ENCODE measurements at regions not wholly inside any gene's neighbourhood (a gene's known extent, or its start where the extent isn't known, plus 50 kb on each side); places are given as distances from the start of the nearest gene placed in this dataset.
"Not testable (repeated sequence)": the region's sequence is repeated elsewhere in the genome, so short reads cannot be mapped to it uniquely, and the experiment has no call there.

DNA sequence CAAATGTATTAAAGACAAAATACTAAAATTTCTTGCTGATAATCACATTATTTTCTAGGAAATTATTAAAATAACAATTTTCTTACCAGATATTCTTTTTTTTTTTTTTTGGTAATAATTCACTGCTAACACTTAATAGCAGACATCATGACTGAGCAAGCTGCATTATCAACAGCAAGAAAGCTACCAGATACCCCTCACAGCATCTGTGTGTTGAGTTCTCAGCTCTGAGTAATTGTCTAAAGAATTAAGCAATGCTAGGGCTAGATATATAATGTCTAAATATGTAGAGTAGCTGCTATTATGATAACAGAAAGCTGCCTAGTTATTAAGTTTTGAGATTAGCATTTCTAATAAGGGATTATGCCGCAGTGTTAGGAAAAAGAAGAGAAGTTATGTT, 754.3 kb upstream of the PKDCC start:
- no peak for DNase-seq (ENCODE audit: low read depth)

DNA sequence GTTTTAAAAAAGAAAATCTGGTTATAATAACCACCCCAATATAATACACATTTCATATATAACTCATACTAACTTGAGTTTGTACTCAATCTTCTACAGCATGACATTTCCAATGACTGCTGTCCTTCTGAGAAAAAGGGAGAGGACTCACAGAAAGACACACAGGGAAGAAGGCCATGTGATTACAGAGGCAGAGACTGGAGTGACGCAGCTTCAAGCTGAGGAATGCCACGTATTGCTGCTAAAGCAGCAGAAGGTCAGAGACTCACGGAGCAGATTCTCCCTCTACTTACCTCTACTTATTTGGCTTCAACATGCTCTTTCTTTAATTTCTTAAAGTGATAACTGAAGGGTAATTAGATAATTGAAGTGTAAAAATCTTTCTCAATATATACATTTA, 753.5 kb upstream of the PKDCC start:
- no peak for DNase-seq (ENCODE audit: low read depth)

DNA sequence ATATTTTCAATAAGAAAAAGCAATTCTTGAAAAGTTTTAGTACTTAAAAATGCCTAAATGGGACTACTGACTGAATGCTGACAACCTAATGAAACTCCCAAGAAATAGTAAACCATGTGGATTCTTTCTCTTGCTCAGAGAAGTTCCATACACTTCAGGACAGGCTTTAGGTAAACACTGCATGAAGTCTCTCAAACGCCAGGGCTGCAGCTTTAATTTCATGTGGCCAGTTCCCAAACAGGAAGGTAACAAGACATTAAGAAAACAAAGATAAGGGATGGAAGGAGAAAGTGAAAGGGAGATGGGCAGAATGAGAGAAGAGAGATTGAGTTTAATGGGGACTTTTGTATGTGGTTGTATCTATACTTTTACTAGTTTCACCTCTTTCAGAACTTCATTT, 734.7 kb upstream of the PKDCC start:
- no peak for DNase-seq (ENCODE audit: low read depth)

DNA sequence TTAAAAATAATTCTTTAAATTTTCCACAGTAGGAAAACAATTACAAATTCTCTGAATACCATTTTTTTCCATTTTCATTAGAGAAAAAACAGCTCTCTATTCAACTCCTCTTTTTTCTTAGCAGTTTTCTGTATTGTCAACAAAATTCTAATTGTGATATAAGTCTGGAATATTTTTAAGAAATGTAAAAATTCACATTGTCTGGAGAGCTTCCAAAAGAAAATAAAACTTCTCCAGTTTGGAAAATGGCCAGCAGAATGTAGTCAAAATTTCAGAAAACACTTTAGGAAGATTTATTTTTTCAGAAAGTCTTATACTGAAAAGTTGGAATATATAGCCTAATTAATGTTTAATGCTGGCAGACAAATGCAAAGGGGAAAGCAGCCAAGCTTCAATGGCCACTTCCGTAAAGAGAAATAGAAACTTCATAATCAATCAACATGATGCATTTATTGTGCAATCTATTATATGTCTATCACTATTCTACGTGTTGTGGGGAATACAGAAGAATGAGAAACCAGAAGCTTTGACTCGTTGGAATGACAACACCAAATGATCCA, 733.2 kb upstream of the PKDCC start:
- DNase-seq (ENCODE audit: low read depth): no peak

DNA sequence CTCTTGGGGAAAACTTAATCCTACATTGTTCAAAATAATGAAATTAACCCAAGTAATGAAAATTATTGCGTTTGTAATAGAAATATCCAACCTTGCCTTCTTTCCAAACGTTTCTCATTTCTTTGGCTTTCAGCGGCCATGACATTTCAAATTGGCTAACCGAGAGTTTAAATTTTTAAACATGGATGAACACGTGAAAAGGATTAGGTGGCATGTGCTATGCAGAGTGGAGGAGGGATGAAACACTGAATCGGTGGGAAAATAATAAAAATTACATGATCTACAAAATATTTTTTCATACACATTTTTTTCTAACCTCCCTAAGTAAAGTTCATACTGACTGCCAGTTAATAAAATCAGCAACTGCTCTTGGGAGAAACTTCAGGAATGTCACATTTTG, 728.4 kb upstream of the PKDCC start:
- DNase-seq (ENCODE audit: low read depth): no peak

DNA sequence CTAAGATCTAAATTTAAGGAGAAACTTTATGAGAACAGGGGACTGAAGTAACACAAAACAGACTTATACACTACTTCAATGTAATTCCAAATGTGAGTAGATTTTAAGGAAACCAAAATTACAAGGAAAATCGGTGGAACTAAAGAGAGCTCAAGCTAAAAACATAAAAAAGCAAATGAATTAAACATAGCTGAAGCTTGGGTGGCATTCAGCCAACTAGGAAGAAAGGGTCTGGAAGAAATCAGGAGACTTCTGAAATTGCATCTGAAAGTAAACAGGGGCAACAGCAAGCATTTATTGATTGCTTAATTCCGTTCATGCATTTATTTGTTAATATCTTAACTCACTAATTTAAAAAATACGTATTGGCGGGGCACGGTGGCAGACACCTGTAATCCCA, 727.3 kb upstream of the PKDCC start:
- DNase-seq (ENCODE audit: low read depth): no peak

DNA sequence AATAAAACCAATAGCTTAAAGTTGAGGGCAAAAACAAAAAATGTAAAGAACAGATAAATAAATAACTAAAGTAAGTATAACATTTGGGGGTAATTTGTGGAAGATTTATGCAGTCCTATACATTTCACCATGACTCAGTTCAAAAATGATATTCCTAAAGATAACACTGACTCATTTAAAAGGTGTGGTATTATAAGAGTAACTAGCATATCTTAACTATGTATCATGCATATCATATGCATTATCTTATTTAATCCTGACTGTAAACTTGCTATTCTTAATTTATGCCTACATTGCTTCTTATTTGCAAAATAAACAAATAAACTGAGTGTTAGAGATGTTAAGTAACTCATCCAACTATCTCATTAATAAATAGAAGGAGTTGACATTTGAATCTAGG, 726.5 kb upstream of the PKDCC start:
- DNase-seq (ENCODE audit: low read depth): no peak

DNA sequence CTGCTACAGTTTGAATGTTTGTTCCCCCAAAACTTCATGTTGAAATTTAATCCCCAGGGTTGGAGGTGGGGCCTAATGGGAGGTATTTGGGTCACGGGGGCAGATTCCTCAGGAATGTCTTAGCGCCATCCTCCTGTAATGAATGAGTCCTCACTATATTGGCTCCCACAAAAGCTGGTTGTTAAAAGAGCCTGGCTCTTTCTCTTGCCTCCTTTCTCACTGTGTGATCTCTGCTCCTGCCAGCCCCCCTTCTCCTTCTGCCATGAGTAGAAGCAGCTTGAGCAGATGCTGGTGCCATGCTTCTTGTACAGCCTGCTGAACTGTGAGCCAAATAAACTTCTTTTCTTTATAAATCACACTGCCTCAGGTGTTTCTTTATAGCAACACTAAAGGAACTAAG, 721.0 kb upstream of the PKDCC start:
- no peak for DNase-seq (ENCODE audit: low read depth)

DNA sequence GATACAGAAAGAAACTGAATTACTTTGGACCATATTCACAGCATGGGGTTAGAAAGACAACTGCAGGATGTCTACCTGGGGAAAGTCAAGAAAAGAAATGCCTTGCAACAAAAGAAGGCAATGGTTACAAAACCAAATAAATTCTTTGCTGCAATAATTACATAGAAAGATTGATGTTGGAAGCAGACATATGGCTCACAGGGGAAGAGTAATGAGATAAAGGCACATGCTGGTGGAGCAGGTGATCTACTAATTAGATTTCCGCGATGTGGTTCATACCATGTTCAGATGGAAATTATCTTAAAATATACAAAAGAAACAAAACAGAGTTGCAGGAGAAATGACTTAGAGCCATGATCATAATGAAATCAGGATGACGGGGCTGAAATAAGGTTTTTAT, 718.8 kb upstream of the PKDCC start:
- DNase-seq (ENCODE audit: low read depth): no peak

DNA sequence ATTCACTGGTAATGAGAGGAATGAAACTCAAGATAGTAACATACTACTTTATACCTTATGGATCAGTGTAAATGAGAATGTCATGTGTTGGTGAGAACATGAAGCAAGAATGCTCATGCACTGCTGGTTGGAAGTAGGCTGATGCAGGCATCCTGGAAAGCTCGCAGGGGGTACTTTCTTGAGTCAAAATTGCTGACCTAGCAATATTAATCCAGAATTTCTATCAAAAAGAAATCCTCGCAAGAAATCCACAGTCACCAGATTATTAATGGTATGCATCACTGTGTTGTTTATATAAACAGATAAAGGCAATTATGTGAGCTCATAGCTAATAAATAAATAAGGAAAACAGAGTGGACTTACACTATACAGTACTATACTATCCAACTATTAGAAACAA, 713.7 kb upstream of the PKDCC start:
- no peak for DNase-seq (ENCODE audit: low read depth)

DNA sequence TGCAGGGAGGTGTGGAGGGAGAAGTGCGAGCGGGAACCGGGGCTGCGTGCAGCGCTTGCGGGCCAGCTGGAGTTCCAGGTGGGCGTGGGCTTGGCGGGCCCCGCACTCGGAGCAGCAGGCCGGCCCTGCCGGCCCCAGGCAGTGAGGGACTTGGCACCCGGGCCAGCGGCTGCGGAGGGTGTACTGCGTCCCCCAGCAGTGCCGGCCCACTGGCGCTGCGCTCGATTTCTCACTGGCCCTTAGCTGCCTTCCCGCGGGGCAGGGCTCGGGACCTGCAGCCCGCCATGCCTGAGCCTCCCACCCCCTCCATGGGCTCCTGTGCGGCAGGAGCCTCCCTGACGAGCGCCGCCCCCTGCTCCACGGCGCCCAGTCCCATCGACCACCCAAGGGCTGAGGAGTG, 712.2 kb upstream of the PKDCC start:
- not testable (repeated sequence) for DNase-seq (ENCODE audit: low read depth)

DNA sequence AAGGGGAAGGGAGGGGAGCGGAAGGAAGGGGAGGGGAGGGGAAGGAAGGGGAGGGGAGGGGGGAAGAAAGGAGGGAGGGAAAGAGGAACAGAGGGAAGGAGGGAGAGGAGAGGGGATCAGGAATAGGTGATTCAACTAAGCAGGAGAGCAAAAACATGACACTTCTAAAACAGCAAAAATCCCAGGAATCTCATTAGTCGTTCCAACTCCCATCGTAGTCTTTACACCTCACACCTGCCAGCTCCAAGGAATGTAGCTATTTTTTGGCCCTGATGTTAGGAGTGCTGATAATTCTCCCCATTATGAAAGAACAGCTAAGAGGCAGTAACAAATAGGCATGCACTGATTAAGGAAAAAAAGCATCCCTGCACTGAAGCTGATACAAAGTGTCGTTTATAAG, 709.9 kb upstream of the PKDCC start:
- no peak for DNase-seq (ENCODE audit: low read depth)

DNA sequence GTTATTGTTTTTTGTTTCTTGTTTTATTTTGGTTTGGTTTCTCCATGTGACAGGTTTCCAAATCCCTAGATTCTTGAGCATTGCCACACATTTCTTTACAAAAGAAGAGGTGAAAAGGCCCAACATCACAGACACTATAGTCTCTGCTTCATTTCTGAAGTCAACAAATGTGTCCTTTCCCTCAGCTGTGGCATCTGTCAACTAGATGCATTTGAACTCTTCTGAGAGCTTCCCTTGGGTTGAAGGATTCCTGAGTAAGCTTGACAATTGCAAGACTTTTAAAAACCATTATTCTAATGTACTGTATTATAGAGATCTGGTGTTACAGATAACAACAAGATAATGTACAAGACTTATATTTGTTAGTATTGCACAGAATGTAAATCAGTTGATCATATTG, 703.3 kb upstream of the PKDCC start:
- no peak for DNase-seq (ENCODE audit: low read depth)

DNA sequence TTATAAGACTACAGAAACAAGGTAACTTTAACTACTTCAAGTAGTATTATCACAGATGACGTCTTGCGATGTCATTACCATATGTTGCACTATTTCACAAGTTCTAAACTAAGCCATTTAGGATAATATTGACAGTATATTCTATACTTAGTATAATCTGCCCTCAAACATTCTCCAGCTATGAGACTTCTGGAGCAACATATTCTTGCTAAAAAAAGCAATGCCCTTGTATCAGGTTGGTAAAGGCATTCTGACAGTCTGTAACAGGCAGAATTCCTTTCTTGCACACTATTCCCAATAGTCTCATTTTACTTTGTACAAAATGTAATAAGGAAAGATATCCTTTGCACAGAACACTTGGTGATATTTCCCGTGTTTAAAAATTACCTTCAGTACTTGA, 694.8 kb upstream of the PKDCC start:
- no peak for DNase-seq (ENCODE audit: low read depth)

DNA sequence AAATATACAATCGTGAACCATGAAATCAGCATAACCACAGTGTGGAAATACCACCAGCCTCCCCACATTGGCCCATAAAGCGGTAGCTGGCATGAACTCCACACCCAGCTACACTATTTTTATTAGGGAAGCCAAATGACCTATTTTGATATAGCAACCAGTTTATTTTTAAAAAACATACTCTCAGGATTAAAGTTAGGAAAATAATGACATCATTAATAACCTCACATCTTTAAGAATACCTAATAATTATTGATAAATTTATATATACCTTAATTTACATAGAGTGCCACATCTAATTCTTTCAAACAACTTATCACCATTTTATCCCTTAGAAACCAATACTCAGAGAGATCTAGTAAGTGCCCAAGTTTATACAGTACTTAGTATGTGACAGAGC, 692.0 kb upstream of the PKDCC start:
- DNase-seq (ENCODE audit: low read depth): no peak

DNA sequence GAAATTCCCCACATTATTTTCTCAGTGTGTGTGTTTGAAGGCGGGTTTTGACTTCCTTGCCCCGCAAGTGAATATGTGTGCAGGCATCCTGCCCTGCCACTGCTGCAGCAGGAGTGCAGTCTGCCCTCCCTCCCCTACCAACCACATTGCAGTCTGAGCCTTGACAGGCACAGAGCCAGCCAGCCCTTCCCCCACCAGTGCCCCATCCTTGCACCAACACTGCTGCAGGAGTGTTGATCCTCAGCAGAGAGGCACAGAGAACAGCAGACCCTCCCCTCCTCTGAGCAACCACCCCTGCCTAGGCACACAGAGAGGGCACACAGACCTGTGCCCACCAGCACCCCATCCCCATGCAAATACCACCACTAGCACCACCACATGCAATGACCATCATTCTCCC, 683.0 kb upstream of the PKDCC start:
- no peak for DNase-seq (ENCODE audit: low read depth)

DNA sequence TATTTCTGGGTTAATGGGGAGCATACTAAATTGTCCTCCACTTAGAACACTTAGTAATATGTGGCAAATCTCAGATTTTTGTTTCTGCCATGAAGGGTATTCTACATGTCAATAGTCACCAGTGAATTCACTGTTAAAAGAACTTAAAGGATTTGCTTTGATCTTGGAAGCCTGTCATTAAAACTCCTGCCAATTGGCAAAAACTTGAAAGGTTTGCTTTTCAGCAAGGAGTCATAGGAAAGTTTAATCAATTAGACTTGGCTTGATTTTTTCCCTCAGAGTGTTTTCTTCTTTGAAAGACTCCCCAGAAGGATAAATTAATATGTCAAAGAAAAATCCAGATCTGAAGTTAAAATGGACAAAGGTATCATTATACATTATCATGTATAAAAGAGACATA, 671.9 kb upstream of the PKDCC start:
- no peak for DNase-seq (ENCODE audit: low read depth)

DNA sequence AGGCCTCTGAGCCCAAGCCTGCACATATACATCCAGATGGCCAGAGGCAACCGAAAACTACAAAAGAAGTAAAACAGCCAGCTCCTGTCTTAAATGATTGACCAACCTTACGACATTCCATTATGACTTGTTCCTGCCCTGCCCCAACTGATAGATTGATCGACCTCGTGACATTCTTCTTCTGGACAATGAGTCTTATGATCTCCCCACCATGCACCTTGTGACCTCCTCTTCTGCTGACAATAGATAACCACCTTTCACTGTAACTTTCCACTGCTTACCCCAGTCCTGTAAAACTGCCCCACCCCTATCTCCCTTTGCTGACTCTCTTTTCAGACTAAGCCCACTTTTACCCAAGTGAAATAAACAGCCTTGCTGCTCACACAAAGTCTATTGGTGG, 670.0 kb upstream of the PKDCC start:
- DNase-seq (ENCODE audit: low read depth): no peak

DNA sequence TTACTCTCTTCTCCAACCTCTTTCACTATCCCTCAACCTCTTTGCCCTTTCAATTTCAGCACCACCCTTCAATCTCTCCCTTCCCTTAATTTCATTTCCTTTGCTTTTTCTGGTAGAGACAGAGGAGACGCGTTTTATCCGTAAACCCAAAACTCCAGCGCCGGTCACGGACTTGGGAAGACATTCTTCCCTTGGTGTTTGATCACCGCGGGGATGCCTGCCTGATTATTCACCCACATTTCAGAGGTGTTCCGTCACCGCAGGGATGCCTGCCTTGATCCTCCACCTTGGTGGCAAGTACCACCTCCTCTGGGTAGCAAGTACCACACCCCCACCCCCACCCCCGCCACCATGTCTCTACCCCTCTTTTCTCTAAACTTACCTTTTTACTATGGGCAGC, 669.4 kb upstream of the PKDCC start:
- DNase-seq (ENCODE audit: low read depth): no peak

DNA sequence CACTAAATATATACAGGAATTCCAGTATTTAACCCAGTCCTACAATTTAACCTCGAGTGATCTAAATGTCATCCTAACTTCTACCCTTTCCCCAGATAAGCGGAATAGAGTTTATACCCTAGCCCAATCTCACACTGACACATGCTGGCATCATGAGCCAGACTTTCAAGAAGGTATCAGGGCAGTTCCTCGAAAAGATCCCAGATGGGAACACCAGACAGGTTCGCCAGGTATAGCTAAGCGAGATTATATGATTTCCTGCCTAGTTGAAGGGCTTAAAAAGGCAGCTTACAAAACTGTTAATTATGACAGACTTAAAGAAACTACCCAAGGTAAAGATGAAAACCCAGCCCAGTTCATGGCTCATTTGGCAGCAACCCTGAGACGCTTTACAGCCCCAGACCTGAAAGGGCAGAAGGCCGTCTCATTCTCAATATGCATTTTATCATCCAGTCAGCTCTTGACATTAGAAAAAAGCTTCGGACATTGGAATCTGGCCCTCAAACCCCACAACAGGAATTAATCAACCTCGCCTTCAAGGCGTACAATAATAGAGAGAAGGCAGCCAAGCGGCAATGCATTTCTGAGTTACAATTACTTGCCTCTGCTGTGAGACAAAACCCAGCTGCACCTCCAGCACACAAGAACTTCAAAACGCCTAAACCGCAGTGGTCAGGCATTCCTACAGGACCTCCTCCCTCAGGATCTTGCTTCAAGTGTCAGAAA, 668.2 kb upstream of the PKDCC start:
- no peak for DNase-seq (ENCODE audit: low read depth)

DNA sequence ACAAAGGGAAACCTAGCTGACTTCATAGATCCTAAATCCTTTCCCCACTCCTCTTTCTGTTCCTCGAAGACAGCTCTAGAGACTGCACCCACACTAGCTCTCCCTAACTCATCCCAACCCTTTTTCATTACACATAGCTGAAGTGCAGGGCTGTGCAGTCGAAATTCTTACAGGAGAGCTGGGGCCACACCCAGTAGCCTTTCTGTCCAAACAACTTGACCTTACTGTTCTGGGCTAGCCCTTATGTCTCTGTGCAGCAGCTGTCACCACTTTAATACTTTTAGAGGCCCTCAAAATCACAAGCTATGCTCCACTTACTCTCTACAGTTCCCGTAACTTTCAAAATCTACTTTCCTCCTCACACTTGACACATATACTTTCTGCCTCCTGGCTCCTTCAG, 666.1 kb upstream of the PKDCC start:
- no peak for DNase-seq (ENCODE audit: low read depth)

DNA sequence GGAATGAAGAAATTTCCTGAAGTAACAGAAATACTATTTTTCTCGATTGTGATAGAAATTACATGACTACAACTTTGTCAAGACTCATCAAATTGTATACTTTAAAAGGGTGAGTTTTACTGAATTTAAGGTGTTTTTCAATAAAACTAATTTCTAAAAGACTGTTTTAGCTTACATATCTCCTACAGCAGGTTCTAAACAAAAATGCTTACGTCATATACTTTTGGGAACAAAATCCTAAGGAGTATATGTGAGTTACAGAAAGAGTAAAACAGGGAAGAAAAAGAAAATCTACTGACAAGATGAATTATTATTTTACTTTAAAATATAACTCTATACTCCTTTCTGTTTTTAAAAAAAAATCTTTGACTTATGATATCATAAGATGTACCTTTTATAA, 660.3 kb upstream of the PKDCC start:
- no peak for DNase-seq (ENCODE audit: low read depth)

DNA sequence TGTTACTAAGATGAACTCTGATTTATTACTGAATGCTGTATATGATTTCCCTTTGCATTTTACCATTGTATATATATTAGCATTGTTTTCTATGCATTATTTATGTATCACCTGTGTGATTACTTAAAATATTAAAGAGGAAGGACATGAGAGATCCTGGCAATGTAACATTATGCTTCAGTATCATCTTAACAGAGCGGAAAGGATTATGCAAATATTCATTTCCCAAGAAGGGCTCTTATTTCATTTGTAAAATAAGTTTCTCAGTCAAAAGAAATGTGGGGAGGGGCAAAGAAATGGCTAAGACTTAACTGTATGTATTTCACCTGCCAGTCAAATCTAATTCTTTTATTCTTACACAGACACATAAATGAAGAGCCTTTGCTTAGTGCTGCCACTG, 654.2 kb upstream of the PKDCC start:
- DNase-seq (ENCODE audit: low read depth): no peak

DNA sequence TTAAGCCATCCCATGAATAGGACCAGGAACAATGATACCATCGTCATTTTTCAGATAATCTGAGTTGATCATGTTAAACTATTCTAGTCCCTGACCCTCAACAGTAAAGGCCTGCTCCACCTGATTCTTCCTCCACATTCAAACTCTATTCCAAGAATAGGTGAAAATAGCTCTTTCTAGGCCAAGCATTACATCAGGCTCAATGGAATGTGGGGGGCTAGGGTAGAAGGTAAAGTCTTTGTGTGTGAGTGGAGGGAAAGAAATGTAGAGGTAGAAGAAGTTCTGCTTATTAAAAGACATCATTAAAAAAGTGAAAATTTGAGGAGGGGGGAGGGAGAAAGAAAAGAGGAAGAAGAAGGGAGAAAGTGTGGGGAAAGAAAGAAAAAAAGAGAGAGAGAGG, 653.3 kb upstream of the PKDCC start:
- no peak for DNase-seq (ENCODE audit: low read depth)
